Panc1 (cell line): ENCODE measurements at regions not wholly inside any gene's neighbourhood (a gene's known extent, or its start where the extent isn't known, plus 50 kb on each side); places are given as distances from the start of the nearest gene placed in this dataset.
"Not testable (repeated sequence)": the region's sequence is repeated elsewhere in the genome, so short reads cannot be mapped to it uniquely, and the experiment has no call there.

ENCODE experiments used
- ATAC-seq: fragments of 200-7000 bp; cut with Tn5 transposase; 2 replicates; pipeline ENCODE4 v1.9.1; 2020; ENCODE audit warnings: mild to moderate bottlenecking, moderate library complexity
- BruUV-seq: library from RNA; stranded (reverse); fragments of 400-500 nt; replicated peaks from 2 replicates; lab custom pipeline; 2021; lab: Mats Ljungman, UMichigan
- CTCF ChIA-PET: fragments of 300-600 bp; sonication (Branson Sonifier 250); formaldehyde crosslinking; loops from one replicate; lab custom pipeline; 2022; ENCODE audit warnings: antibody characterized with exemption; lab: Charles Lee
- POLR2A ChIA-PET: fragments of 300-600 bp; sonication (Branson Sonifier 250); formaldehyde crosslinking; loops from one replicate; lab custom pipeline; 2022; ENCODE audit warnings: antibody characterized with exemption; lab: Charles Lee
- DNase-seq: peaks from one replicate; pipeline ENCODE4 v3.0.0-alpha.2; 2010; ENCODE audit warnings: low read depth, low spot score
- H3K27ac ChIP-seq: 2 replicates; pipeline ENCODE4 v1.5.1; 2011; ENCODE audit warnings: mild to moderate bottlenecking, low read length, inconsistent platforms
- H3K27me3 ChIP-seq: fragments of 200-500 bp; sonication (Bioruptor generic); 2 replicates; pipeline ENCODE4 v1.6.0; 2014; ENCODE audit warnings: low read length, inconsistent platforms; ENCODE audit not compliant: control insufficient read depth, insufficient read depth
- H3K36me3 ChIP-seq: fragments of 200-500 bp; sonication (Bioruptor generic); 2 replicates; pipeline ENCODE4 v1.5.1; 2014; ENCODE audit warnings: inconsistent platforms, mild to moderate bottlenecking, low read length, moderate library complexity; ENCODE audit not compliant: control insufficient read depth, insufficient read depth
- H3K4me1 ChIP-seq: 2 replicates; pipeline ENCODE4 v1.5.1; 2011; ENCODE audit warnings: inconsistent platforms, mild to moderate bottlenecking, low read length, moderate library complexity; ENCODE audit not compliant: control insufficient read depth, insufficient read depth
- H3K4me3 ChIP-seq, 2 experiments: 2 replicates each; pipeline ENCODE4 v1.5.1; 2011 to 2012; ENCODE audit warnings: low read depth in 2 of 2, low read length in 2 of 2, mild to moderate bottlenecking in 2 of 2, inconsistent platforms in 1 of 2, moderate library complexity in 1 of 2
- H3K9me3 ChIP-seq: fragments of 200-500 bp; sonication (Bioruptor generic); 2 replicates; pipeline ENCODE4 v1.5.1; 2014; ENCODE audit warnings: low read depth, mild to moderate bottlenecking, inconsistent platforms, low read length, moderate library complexity; ENCODE audit not compliant: control insufficient read depth, insufficient read depth
- POLR2AphosphoS5 ChIP-seq: IDR thresholded peaks from 2 replicates; pipeline ENCODE4 v1.6.1; 2012; ENCODE audit warnings: mild to moderate bottlenecking, low read depth, low read length, moderate library complexity
- SIN3A ChIP-seq: IDR thresholded peaks from 2 replicates; pipeline ENCODE4 v1.6.1; 2012; ENCODE audit warnings: low read depth, mild to moderate bottlenecking, low read length, moderate library complexity, borderline replicate concordance; ENCODE audit not compliant: insufficient read depth
- TCF7L2 ChIP-seq: IDR thresholded peaks from 2 replicates; pipeline ENCODE4 v1.6.1; 2011; ENCODE audit warnings: mild to moderate bottlenecking, low read depth, low read length, inconsistent platforms
- in situ Hi-C: cut with HindIII; loops from 2 replicates; pipeline ENCODE4 v1.10.0; 2016; ENCODE audit warnings: low sequenced_read_pairs, low pct_unique_long_range_greater_than_20kb
- intact Hi-C: fragments of 100-400 bp; cut with micrococcal nuclease; formaldehyde crosslinking; loops from one replicate; pipeline ENCODE4 v1.10.0; 2022; ENCODE audit not compliant: unreplicated experiment
- TF ChIP-seq, protein P1 (sequence below): fragments of 450-650 bp; IDR thresholded peaks from 2 replicates; pipeline ENCODE4 v1.5.1; 2017; ENCODE audit warnings: mild to moderate bottlenecking
- TF ChIP-seq, protein P2 (sequence below), 2 experiments: IDR thresholded peaks; 2 replicates each; pipeline ENCODE4 v1.6.1; 2011 to 2012; ENCODE audit warnings: low read depth in 2 of 2, control low read depth in 1 of 2, low read length in 1 of 2, mild to moderate bottlenecking in 1 of 2, moderate library complexity in 1 of 2; ENCODE audit not compliant: insufficient read depth in 1 of 2

DNA sequence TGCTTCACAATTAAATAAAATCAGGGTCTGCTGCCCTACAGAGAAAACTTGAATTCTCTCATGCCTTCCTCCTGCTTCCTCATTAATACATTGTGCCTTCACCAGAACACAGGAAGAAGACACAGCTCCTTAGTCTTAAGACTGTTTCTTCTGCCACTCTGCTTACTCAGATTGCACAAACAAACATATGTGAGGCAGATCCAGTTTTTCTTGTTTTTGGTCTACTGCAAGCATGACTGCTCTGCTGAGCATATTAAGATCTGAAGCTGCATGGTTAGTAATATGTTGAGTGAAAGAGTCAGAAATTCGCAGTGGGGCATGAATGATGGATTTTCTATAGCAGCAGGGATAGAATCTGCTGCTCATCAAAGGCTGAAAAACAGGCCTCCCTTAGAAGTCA is 321.1 kb upstream of the STXBP6 start:
- ATAC-seq (no peak), DNase-seq (no peak)
- Histone ChIP-seq H3K9me3 (no peaks in the 10 kb centered on the region), H3K4me3 (no peak overlapping the region), H3K4me1 (no peaks in the 10 kb centered on the region), H3K27ac (no peak overlapping the region), H3K36me3 (no peaks in the 10 kb centered on the region), H3K27me3 (no peaks in the 10 kb centered on the region)
- CTCF ChIA-PET = no interaction called here
- TF ChIP-seq POLR2AphosphoS5 (no peak), TCF7L2 (no peak), SIN3A (no peak)
- TF ChIP-seq, protein P1, sequence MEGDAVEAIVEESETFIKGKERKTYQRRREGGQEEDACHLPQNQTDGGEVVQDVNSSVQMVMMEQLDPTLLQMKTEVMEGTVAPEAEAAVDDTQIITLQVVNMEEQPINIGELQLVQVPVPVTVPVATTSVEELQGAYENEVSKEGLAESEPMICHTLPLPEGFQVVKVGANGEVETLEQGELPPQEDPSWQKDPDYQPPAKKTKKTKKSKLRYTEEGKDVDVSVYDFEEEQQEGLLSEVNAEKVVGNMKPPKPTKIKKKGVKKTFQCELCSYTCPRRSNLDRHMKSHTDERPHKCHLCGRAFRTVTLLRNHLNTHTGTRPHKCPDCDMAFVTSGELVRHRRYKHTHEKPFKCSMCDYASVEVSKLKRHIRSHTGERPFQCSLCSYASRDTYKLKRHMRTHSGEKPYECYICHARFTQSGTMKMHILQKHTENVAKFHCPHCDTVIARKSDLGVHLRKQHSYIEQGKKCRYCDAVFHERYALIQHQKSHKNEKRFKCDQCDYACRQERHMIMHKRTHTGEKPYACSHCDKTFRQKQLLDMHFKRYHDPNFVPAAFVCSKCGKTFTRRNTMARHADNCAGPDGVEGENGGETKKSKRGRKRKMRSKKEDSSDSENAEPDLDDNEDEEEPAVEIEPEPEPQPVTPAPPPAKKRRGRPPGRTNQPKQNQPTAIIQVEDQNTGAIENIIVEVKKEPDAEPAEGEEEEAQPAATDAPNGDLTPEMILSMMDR = no peak
- TF ChIP-seq, protein P2, sequence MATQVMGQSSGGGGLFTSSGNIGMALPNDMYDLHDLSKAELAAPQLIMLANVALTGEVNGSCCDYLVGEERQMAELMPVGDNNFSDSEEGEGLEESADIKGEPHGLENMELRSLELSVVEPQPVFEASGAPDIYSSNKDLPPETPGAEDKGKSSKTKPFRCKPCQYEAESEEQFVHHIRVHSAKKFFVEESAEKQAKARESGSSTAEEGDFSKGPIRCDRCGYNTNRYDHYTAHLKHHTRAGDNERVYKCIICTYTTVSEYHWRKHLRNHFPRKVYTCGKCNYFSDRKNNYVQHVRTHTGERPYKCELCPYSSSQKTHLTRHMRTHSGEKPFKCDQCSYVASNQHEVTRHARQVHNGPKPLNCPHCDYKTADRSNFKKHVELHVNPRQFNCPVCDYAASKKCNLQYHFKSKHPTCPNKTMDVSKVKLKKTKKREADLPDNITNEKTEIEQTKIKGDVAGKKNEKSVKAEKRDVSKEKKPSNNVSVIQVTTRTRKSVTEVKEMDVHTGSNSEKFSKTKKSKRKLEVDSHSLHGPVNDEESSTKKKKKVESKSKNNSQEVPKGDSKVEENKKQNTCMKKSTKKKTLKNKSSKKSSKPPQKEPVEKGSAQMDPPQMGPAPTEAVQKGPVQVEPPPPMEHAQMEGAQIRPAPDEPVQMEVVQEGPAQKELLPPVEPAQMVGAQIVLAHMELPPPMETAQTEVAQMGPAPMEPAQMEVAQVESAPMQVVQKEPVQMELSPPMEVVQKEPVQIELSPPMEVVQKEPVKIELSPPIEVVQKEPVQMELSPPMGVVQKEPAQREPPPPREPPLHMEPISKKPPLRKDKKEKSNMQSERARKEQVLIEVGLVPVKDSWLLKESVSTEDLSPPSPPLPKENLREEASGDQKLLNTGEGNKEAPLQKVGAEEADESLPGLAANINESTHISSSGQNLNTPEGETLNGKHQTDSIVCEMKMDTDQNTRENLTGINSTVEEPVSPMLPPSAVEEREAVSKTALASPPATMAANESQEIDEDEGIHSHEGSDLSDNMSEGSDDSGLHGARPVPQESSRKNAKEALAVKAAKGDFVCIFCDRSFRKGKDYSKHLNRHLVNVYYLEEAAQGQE (IDR thresholded peaks at IDR 0.05; ENCODE audit: insufficient read depth in 1 of 2, low read depth in 2 of 2, low read length in 1 of 2) = no peak
- intact Hi-C loops = no loop called here
- in situ Hi-C loops = no loop called here
- POLR2A ChIA-PET = no interaction called here
- BruUV-seq = no TSS peak

DNA sequence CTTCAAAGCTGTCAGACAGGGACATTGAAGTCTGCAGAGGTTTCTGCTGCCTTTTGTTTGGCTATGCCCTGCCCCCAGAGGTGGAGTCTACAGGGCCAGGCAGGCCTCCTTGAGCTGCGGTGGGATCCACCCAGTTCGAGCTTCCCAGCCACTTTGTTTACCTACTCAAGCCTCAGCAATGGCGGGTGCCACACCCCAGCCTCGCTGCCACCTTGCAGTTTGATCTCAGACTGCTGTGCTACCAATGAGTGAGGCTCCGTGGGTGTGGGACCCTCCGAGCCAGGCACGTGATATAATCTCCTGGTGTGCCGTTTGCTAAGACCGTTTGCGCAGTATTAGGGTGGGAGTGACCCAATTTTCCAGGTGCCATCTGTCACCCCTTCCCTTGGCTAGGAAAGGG is 320.1 kb upstream of the STXBP6 start:
- DNase-seq, H3K9me3 ChIP-seq, H3K4me1 ChIP-seq, ATAC-seq, in situ Hi-C loops, H3K27ac ChIP-seq, H3K4me3 ChIP-seq, CTCF ChIA-PET, BruUV-seq, H3K36me3 ChIP-seq, intact Hi-C loops, POLR2A ChIA-PET, H3K27me3 ChIP-seq: not testable (repeated sequence)

DNA sequence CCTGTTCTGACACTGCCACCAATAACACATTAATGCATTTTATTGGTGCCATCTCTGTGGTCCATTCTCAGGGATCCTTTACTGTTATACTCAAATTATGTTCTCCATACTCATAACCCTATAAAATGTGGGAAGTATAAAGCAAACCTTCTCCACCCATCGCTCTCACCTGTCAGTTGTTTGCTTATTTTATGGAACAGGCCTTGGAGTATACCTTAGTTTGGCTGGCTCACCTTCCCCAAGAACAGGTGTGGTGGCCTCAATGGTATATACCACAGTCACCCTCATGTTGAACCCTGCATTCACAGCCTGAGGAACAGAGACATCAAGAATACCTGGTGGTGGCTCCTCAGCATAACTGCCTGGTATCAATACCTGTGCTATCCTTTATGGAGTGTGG is 308.4 kb upstream of the STXBP6 start:
- Histone ChIP-seq H3K27ac (no peak overlapping the region), H3K27me3 (no peaks in the 10 kb centered on the region), H3K4me3 (no peak overlapping the region), H3K36me3 (no peaks in the 10 kb centered on the region), H3K4me1 (no peaks in the 10 kb centered on the region), H3K9me3 (no peaks in the 10 kb centered on the region)
- no TSS peak for BruUV-seq
- TF ChIP-seq, protein P1 = no peak
- TF ChIP-seq TCF7L2 (no peak), POLR2AphosphoS5 (no peak), SIN3A (no peak)
- TF ChIP-seq, protein P2 (IDR thresholded peaks at IDR 0.05; ENCODE audit: insufficient read depth in 1 of 2, low read depth in 2 of 2, low read length in 1 of 2) = no peak
- DNase-seq (no peak), ATAC-seq (no peak)
- in situ Hi-C loops = no loop called here
- ChIA-PET CTCF (no interaction called here), POLR2A (no interaction called here)
- intact Hi-C loops = no loop called here
